ENCODE measurements at regions not wholly inside any gene's neighbourhood (a gene's known extent, or its start where the extent isn't known, plus 50 kb on each side); places are given as distances from the start of the nearest gene placed in this dataset.

DNA sequence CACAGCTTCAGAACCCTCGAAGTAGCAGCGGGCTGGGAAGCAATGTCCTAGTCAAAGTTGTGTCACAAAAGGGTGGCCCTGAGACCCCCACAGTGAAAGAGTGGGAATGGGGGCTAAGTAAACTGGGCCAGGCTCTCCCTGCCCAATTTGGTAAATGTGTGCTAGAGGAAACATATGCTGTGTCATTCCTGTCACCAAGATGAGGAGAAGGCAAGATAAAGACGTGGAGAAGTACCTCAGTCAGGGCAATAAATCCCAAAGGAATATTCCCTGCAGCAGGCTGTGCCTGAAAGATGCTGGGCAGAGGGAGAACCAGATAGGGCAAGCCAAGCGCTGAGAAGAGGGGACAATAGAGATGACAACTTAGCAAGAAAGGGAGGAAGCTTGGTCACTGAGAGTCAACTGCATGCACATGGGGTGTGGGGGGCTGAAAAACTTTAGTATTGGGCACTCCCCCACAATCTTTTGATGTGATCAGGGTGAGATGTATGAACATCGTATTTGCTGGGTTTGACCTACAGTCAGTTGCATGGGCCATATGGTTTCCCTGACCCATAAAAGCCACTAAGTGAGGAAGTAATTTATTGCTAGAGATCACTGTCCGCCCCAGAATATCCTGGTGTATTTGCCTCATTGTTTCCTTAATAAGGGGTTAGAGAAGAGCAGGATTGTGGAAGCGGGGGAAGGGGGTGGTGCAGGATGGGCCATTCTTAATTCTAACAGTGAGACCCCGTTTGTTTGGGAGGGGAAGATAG, 49.9 kb upstream of the CXCR4 start:
- no peak for DNase-seq
